Caco-2 (cell line): ENCODE measurements at regions not wholly inside any gene's neighbourhood (a gene's known extent, or its start where the extent isn't known, plus 50 kb on each side); places are given as distances from the start of the nearest gene placed in this dataset.

Experiments
- BruUV-seq: library from RNA; stranded (reverse); fragments of 400-500 nt; replicated peaks from 2 replicates; lab custom pipeline; 2021; lab: Mats Ljungman, UMichigan
- CTCF ChIA-PET: fragments of 300-600 bp; sonication (Branson Sonifier 250); formaldehyde crosslinking; loops from one replicate; lab custom pipeline; 2022; ENCODE audit warnings: antibody characterized with exemption; lab: Charles Lee
- POLR2A ChIA-PET: fragments of 300-600 bp; sonication (Branson Sonifier 250); formaldehyde crosslinking; loops from one replicate; lab custom pipeline; 2022; ENCODE audit warnings: antibody characterized with exemption; lab: Charles Lee
- DNase-seq, 2 experiments: peaks; one replicate each; pipeline versions ENCODE4 v3.0.0 to v3.0.0-alpha.2; 2020 to 2022
- H3K27me3 ChIP-seq: replicated peaks from 2 replicates; pipeline ENCODE4 v1.6.0; 2011; ENCODE audit warnings: low read length; ENCODE audit not compliant: control insufficient read depth, insufficient read depth
- H3K36me3 ChIP-seq: 2 replicates; pipeline ENCODE4 v1.5.1; 2011; ENCODE audit warnings: low read length; ENCODE audit not compliant: control insufficient read depth, insufficient read depth
- H3K4me1 ChIP-seq: fragments of 250-450 bp; sonication (Bioruptor Pico); 2 replicates; pipeline ENCODE4 v1.5.1; 2020; ENCODE audit warnings: mild to moderate bottlenecking
- H3K4me3 ChIP-seq: 2 replicates; pipeline ENCODE4 v1.5.1; 2011; ENCODE audit warnings: low read depth, mild to moderate bottlenecking, control low read depth, low read length
- H3K9me3 ChIP-seq: fragments of 250-450 bp; sonication (Bioruptor Pico); 2 replicates; pipeline ENCODE4 v1.5.1; 2020; ENCODE audit warnings: mild to moderate bottlenecking, moderate library complexity
- H3K27ac Mint-ChIP-seq: one replicate; pipeline ENCODE4 v1.8.0; 2022; ENCODE audit warnings: mixed read lengths; ENCODE audit not compliant: unreplicated experiment
- H3K27me3 Mint-ChIP-seq: one replicate; pipeline ENCODE4 v1.8.0; 2022; ENCODE audit warnings: mixed read lengths; ENCODE audit not compliant: insufficient read depth, unreplicated experiment
- H3K36me3 Mint-ChIP-seq: one replicate; pipeline ENCODE4 v1.8.0; 2022; ENCODE audit warnings: mild to moderate bottlenecking, mixed read lengths; ENCODE audit not compliant: insufficient read depth, unreplicated experiment
- H3K4me1 Mint-ChIP-seq: one replicate; pipeline ENCODE4 v1.8.0; 2022; ENCODE audit warnings: low read depth, mixed read lengths; ENCODE audit not compliant: unreplicated experiment
- H3K4me3 Mint-ChIP-seq: one replicate; pipeline ENCODE4 v1.8.0; 2022; ENCODE audit warnings: mild to moderate bottlenecking, moderate library complexity, mixed read lengths; ENCODE audit not compliant: unreplicated experiment
- H3K9me3 Mint-ChIP-seq: one replicate; pipeline ENCODE4 v1.8.0; 2022; ENCODE audit warnings: mixed read lengths; ENCODE audit not compliant: unreplicated experiment
- intact Hi-C: fragments of 100-400 bp; cut with micrococcal nuclease; formaldehyde crosslinking; loops from one replicate; pipeline ENCODE4 v1.10.0; 2022; ENCODE audit not compliant: unreplicated experiment
- TF ChIP-seq, protein P1 (sequence below), 2 experiments: fragments of 200-600 bp in 1 of 2; IDR thresholded peaks; 1 replicate in 1 of 2; 2 replicates in 1 of 2; pipeline versions ENCODE4 v1.5.1 to v1.8.0; 2011 to 2022; ENCODE audit warnings: antibody characterized with exemption in 1 of 2, control low read depth in 1 of 2, inconsistent platforms in 1 of 2, low read depth in 1 of 2, low read length in 1 of 2, mild to moderate bottlenecking in 1 of 2, moderate library complexity in 1 of 2; ENCODE audit not compliant: insufficient read depth in 1 of 2, severe bottlenecking in 1 of 2, unreplicated experiment in 1 of 2

- Mint-ChIP-seq H3K27me3 (no peaks in the 10 kb centered on the region), H3K4me1 (no peaks in the 10 kb centered on the region), H3K4me3 (no peak overlapping the region), H3K36me3 (no peaks in the 10 kb centered on the region), H3K9me3 (no peaks in the 10 kb centered on the region), H3K27ac (no peak overlapping the region)
- BruUV-seq, result no TSS peak
- Histone ChIP-seq H3K4me1 (no peaks in the 10 kb centered on the region), H3K9me3 (no peaks in the 10 kb centered on the region), H3K4me3 (no peak overlapping the region), H3K36me3 (no peaks in the 10 kb centered on the region), H3K27me3 (no peaks in the 10 kb centered on the region)
- intact Hi-C loops, result no loop called here
- TF ChIP-seq, protein P1, sequence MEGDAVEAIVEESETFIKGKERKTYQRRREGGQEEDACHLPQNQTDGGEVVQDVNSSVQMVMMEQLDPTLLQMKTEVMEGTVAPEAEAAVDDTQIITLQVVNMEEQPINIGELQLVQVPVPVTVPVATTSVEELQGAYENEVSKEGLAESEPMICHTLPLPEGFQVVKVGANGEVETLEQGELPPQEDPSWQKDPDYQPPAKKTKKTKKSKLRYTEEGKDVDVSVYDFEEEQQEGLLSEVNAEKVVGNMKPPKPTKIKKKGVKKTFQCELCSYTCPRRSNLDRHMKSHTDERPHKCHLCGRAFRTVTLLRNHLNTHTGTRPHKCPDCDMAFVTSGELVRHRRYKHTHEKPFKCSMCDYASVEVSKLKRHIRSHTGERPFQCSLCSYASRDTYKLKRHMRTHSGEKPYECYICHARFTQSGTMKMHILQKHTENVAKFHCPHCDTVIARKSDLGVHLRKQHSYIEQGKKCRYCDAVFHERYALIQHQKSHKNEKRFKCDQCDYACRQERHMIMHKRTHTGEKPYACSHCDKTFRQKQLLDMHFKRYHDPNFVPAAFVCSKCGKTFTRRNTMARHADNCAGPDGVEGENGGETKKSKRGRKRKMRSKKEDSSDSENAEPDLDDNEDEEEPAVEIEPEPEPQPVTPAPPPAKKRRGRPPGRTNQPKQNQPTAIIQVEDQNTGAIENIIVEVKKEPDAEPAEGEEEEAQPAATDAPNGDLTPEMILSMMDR (IDR thresholded peaks at IDR 0.05; ENCODE audit: insufficient read depth in 1 of 2, low read depth in 1 of 2, low read length in 1 of 2, severe bottlenecking in 1 of 2, unreplicated experiment in 1 of 2), result no peak
- ChIA-PET POLR2A (no interaction called here), CTCF (no interaction called here)
- no peak for DNase-seq
These were observed 1216.3 kb upstream of the ADGRL3 start for GRCh38 chr4:59983852-59984251.

DNA sequence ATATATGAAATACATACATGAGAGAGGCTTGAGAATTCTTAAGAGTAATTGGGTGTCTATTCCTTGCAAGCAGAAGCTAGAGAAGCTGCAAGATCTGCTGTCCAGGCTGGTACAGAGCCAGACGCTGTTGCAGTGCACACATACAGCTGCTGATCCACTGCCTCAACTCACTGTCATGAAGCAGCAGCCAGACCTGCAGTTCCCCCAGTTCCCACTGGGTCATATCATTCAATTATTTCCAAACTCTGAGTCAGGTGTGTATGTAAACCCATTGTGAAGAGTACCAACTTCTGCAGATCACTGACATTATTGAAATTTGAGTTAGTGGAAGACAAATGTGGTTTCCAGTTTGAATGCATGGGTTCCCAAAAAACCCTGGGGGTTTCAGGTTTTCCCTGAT lies 1212.8 kb upstream of the ADGRL3 start:
- TF ChIP-seq, protein P1 (IDR thresholded peaks at IDR 0.05; ENCODE audit: insufficient read depth in 1 of 2, low read depth in 1 of 2, low read length in 1 of 2, severe bottlenecking in 1 of 2, unreplicated experiment in 1 of 2), result no peak
- BruUV-seq, result no TSS peak
- intact Hi-C loops, result no loop called here
- Histone ChIP-seq H3K4me3 (no peak overlapping the region), H3K4me1 (no peaks in the 10 kb centered on the region), H3K36me3 (no peaks in the 10 kb centered on the region), H3K9me3 (no peaks in the 10 kb centered on the region), H3K27me3 (no peaks in the 10 kb centered on the region)
- H3K27ac Mint-ChIP-seq, result no peak overlapping the region
- DNase-seq, result peak in 1 of 2 experiments; percentile 1
- POLR2A ChIA-PET, result no interaction called here
- no peaks in the 10 kb centered on the region for H3K9me3 Mint-ChIP-seq
- H3K4me1 Mint-ChIP-seq, result no peaks in the 10 kb centered on the region
- no peaks in the 10 kb centered on the region for H3K36me3 Mint-ChIP-seq
- CTCF ChIA-PET, result no interaction called here
- H3K4me3 Mint-ChIP-seq, result no peak overlapping the region
- H3K27me3 Mint-ChIP-seq, result no peaks in the 10 kb centered on the region

DNA sequence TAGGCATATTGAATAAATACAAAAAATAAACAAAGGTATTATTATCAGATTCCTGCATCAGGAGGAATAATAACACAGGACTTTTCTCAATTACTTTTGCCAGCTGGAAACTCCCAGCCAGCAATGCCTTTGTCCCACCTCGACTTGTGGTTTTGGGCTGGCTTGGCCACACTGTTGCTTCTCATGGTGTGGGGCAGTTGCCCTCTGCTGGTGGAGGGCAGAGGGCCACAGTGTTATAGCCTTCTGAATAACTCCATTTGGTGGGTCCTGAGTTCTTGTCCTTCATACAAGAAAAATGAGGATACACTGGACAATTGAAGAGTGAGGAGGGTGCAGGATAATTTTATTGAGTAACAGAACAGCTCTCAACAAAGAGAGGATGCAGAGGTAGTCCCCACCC lies 1206.0 kb upstream of the ADGRL3 start:
- no peaks in the 10 kb centered on the region for H3K36me3 ChIP-seq
- intact Hi-C loops, result no loop called here
- Mint-ChIP-seq H3K27me3 (no peaks in the 10 kb centered on the region), H3K36me3 (no peaks in the 10 kb centered on the region), H3K4me1 (no peaks in the 10 kb centered on the region), H3K27ac (no peak overlapping the region), H3K9me3 (peaks cover 8% of the 10 kb centered on the region), H3K4me3 (no peak overlapping the region)
- ChIA-PET CTCF (no interaction called here), POLR2A (no interaction called here)
- H3K27me3 ChIP-seq, result no peaks in the 10 kb centered on the region
- H3K4me1 ChIP-seq, result no peaks in the 10 kb centered on the region
- 0 out of 2 replicates have a peak, but pooled peaks cover 4% of the 10 kb centered on the region for H3K9me3 ChIP-seq
- peak in 1 of 2 experiments; percentile 0 for DNase-seq
- no TSS peak for BruUV-seq
- TF ChIP-seq, protein P1 (IDR thresholded peaks at IDR 0.05; ENCODE audit: insufficient read depth in 1 of 2, low read depth in 1 of 2, low read length in 1 of 2, severe bottlenecking in 1 of 2, unreplicated experiment in 1 of 2), result no peak
- H3K4me3 ChIP-seq, result no peak overlapping the region
